OCI-LY1 (cell line): ENCODE measurements at regions not wholly inside any gene's neighbourhood (a gene's known extent, or its start where the extent isn't known, plus 50 kb on each side); places are given as distances from the start of the nearest gene placed in this dataset.

Experiments
- H2AFZ ChIP-seq: fragments of 200-600 bp; sonication (generic), shearing (Covaris generic); 2 replicates; pipeline ENCODE4 v1.6.0; 2014; ENCODE audit warnings: antibody characterized with exemption, mild to moderate bottlenecking, low read length
- H3F3A ChIP-seq: fragments of 200-600 bp; sonication (generic), shearing (Covaris generic); 2 replicates; pipeline ENCODE4 v1.6.0; 2014; ENCODE audit warnings: mild to moderate bottlenecking, antibody characterized with exemption, low read length, moderate library complexity; ENCODE audit not compliant: insufficient read depth
- H3K27ac ChIP-seq: fragments of 200-600 bp; sonication (generic); 2 replicates; pipeline ENCODE4 v1.5.1; 2014; ENCODE audit warnings: low read length, mixed run types, mild to moderate bottlenecking, low read depth; ENCODE audit not compliant: poor library complexity, severe bottlenecking
- H3K27me3 ChIP-seq: fragments of 200-600 bp; sonication (generic); 2 replicates; pipeline ENCODE4 v1.6.0; 2014; ENCODE audit warnings: antibody characterized with exemption, mild to moderate bottlenecking, low read length, moderate library complexity; ENCODE audit not compliant: insufficient read depth
- H3K36me3 ChIP-seq: fragments of 200-600 bp; sonication (generic); 2 replicates; pipeline ENCODE4 v1.6.1; 2014; ENCODE audit warnings: mild to moderate bottlenecking, antibody characterized with exemption, low read length, moderate library complexity, mixed read lengths; ENCODE audit not compliant: insufficient read depth
- H3K4me1 ChIP-seq: fragments of 200-600 bp; sonication (generic); 2 replicates; pipeline ENCODE4 v1.5.1; 2014; ENCODE audit warnings: mild to moderate bottlenecking, low read length, moderate library complexity; ENCODE audit not compliant: insufficient read depth, severe bottlenecking
- H3K4me2 ChIP-seq: fragments of 200-600 bp; sonication (generic), shearing (Covaris generic); 2 replicates; pipeline ENCODE4 v1.6.1; 2014; ENCODE audit warnings: low read length
- H3K4me3 ChIP-seq: fragments of 200-600 bp; sonication (generic); 2 replicates; pipeline ENCODE4 v1.5.1; 2014; ENCODE audit warnings: low read length, low read depth, mild to moderate bottlenecking, mixed read lengths; ENCODE audit not compliant: poor library complexity, severe bottlenecking
- H3K79me2 ChIP-seq: fragments of 200-600 bp; shearing (Covaris generic); 2 replicates; pipeline ENCODE4 v1.6.1; 2016; ENCODE audit warnings: mixed run types, low read length, mixed read lengths; ENCODE audit not compliant: insufficient read depth
- H3K9ac ChIP-seq: fragments of 200-600 bp; sonication (generic), shearing (Covaris generic); 2 replicates; pipeline ENCODE4 v1.6.1; 2014; ENCODE audit warnings: mild to moderate bottlenecking, low read length, mixed read lengths
- H3K9me2 ChIP-seq: fragments of 200-600 bp; sonication (generic), shearing (Covaris generic); 2 replicates; pipeline ENCODE4 v1.6.1; 2014; ENCODE audit warnings: low read depth, mild to moderate bottlenecking, low read length, mixed read lengths
- H3K9me3 ChIP-seq: fragments of 200-600 bp; shearing (Covaris generic); 2 replicates; pipeline ENCODE4 v1.6.1; 2014; ENCODE audit warnings: low read length, mixed read lengths
- H4K20me1 ChIP-seq: fragments of 200-600 bp; sonication (generic), shearing (Covaris generic); 2 replicates; pipeline ENCODE4 v1.6.0; 2016; ENCODE audit warnings: mild to moderate bottlenecking, low read length; ENCODE audit not compliant: insufficient read depth
- CTCF ChIP-seq: fragments of 200-600 bp; sonication (generic), shearing (Covaris generic); IDR thresholded peaks from 2 replicates; pipeline ENCODE4 v1.5.1; 2017; ENCODE audit warnings: mild to moderate bottlenecking, antibody characterized with exemption, low read length, moderate library complexity, mixed read lengths
- EZH2 ChIP-seq: fragments of 200-600 bp; sonication (generic), shearing (Covaris generic); IDR thresholded peaks from 2 replicates; pipeline ENCODE4 v1.8.0; 2017; ENCODE audit warnings: borderline replicate concordance, mixed run types, mild to moderate bottlenecking, antibody characterized with exemption, low read length, moderate library complexity, mixed read lengths

GRCh38 chr7:66556549-66557213, 72.0 kb upstream of the KCTD7 start:
- H3K9me2 ChIP-seq = no peaks in the 10 kb centered on the region
- no peak overlapping the region for H2AFZ ChIP-seq
- no peaks in the 10 kb centered on the region for H3K9me3 ChIP-seq

GRCh38 chr7:66557214-66558200, 71.2 kb upstream of the KCTD7 start:
- Histone ChIP-seq H3K9me3 (no peaks in the 10 kb centered on the region), H3K36me3 (peaks cover 71% of the 10 kb centered on the region), H3K9me2 (no peaks in the 10 kb centered on the region), H3K4me1 (peaks cover 5% of the 10 kb centered on the region), H3K27me3 (no peaks in the 10 kb centered on the region), H3K4me3 (no peak overlapping the region), H4K20me1 (no peaks in the 10 kb centered on the region), H3K27ac (no peak overlapping the region), H2AFZ (no peak overlapping the region), H3F3A (no peaks in the 10 kb centered on the region), H3K79me2 (no peaks in the 10 kb centered on the region), H3K4me2 (no peak overlapping the region), H3K9ac (no peak overlapping the region)
- TF ChIP-seq CTCF = peak; percentile 99
- TF ChIP-seq EZH2 = no peak

More at GRCh38 chr7:66556549-66557213, 72.0 kb upstream of the KCTD7 start:
- H3F3A ChIP-seq = no peaks in the 10 kb centered on the region
- no peak overlapping the region for H3K4me3 ChIP-seq
- H3K79me2 ChIP-seq = no peaks in the 10 kb centered on the region
- H3K36me3 ChIP-seq = peaks cover 79% of the 10 kb centered on the region
- TF ChIP-seq CTCF = no peak
- H3K4me1 ChIP-seq = peaks cover 5% of the 10 kb centered on the region
- H3K4me2 ChIP-seq = no peak overlapping the region
- H3K27me3 ChIP-seq = no peaks in the 10 kb centered on the region
- no peaks in the 10 kb centered on the region for H4K20me1 ChIP-seq
- H3K27ac ChIP-seq = no peak overlapping the region
- H3K9ac ChIP-seq = no peak overlapping the region

- Histone ChIP-seq H3K4me1 (peaks cover 5% of the 10 kb centered on the region), H3K27ac (no peak overlapping the region), H2AFZ (no peak overlapping the region), H3K79me2 (no peaks in the 10 kb centered on the region), H3K9ac (no peak overlapping the region), H4K20me1 (no peaks in the 10 kb centered on the region), H3K9me3 (no peaks in the 10 kb centered on the region), H3F3A (no peaks in the 10 kb centered on the region), H3K4me2 (no peak overlapping the region), H3K36me3 (peaks cover 64% of the 10 kb centered on the region), H3K27me3 (no peaks in the 10 kb centered on the region), H3K9me2 (no peaks in the 10 kb centered on the region), H3K4me3 (no peak overlapping the region)
- TF ChIP-seq EZH2 (no peak), CTCF (no peak)
These were observed 70.5 kb upstream of the KCTD7 start for GRCh38 chr7:66558201-66558641.
